ENCODE measurements at regions not wholly inside any gene's neighbourhood (a gene's known extent, or its start where the extent isn't known, plus 50 kb on each side); places are given as distances from the start of the nearest gene placed in this dataset.
A peak's percentile ranks its signal among the peaks of the same experiment; 100 is the strongest.
"Not testable (repeated sequence)": the region's sequence is repeated elsewhere in the genome, so short reads cannot be mapped to it uniquely, and the experiment has no call there.

- H3K14ac ChIP-seq (ENCODE audit: insufficient read length); H3K79me1 ChIP-seq (ENCODE audit: low read depth, low read length); H3K27me3 ChIP-seq (replicated peaks in 1 of 4; ENCODE audit: control insufficient read depth in 3 of 4, extremely low read depth in 1 of 4, insufficient read depth in 3 of 4, low read length in 3 of 4); H3K79me2 ChIP-seq (ENCODE audit: control insufficient read depth in 1 of 2, insufficient read depth in 2 of 2, low read length in 2 of 2); H2BK120ac ChIP-seq (replicated peaks; ENCODE audit: low read depth, low read length); H3K9ac ChIP-seq (replicated peaks in 1 of 4; ENCODE audit: extremely low read depth in 1 of 4, low read depth in 3 of 4, low read length in 3 of 4); H3K4me1 ChIP-seq (replicated peaks in 1 of 4; ENCODE audit: control insufficient read depth in 3 of 4, insufficient read depth in 4 of 4, low read length in 3 of 4); POLR2A ChIA-PET (ENCODE audit: partially characterized antibody); H3K9me3 ChIP-seq (ENCODE audit: insufficient read depth in 2 of 2, low read depth in 1 of 2, low read length in 1 of 2); H3K23ac ChIP-seq (ENCODE audit: insufficient read length); H2BK15ac ChIP-seq (ENCODE audit: low read length); H3K4me3 ChIP-seq (ENCODE audit: extremely low read depth in 1 of 4, insufficient read depth in 2 of 4, low read depth in 3 of 4, low read length in 4 of 4); H4K5ac ChIP-seq (ENCODE audit: insufficient read length, low read depth, low read length); H2AK5ac ChIP-seq (ENCODE audit: low read depth, low read length); H4K91ac ChIP-seq (replicated peaks; ENCODE audit: insufficient read length, low read length); H2BK12ac ChIP-seq (ENCODE audit: low read depth, low read length); H3K18ac ChIP-seq (ENCODE audit: extremely low read depth, low read length); FAIRE-seq; H3K27ac ChIP-seq (ENCODE audit: low read depth, low read length); H3K4me2 ChIP-seq (ENCODE audit: insufficient read depth in 1 of 2, low read depth in 2 of 2, low read length in 2 of 2); H3K23me2 ChIP-seq (ENCODE audit: low read depth, low read length); H4K20me1 ChIP-seq (replicated peaks in 1 of 2; ENCODE audit: control insufficient read depth in 1 of 2, insufficient read depth in 2 of 2, low read length in 2 of 2); H3K56ac ChIP-seq (replicated peaks; ENCODE audit: insufficient read length, low read depth, low read length); H3K36me3 ChIP-seq (ENCODE audit: control insufficient read depth in 2 of 4, insufficient read depth in 4 of 4, low read length in 3 of 4); H2BK20ac ChIP-seq (ENCODE audit: low read length); DNase-seq (ENCODE audit: low read depth in 1 of 2, low spot score in 2 of 2); H3K4ac ChIP-seq (replicated peaks; ENCODE audit: insufficient read length, low read depth, low read length); H2BK5ac ChIP-seq (ENCODE audit: low read depth, low read length): not testable (repeated sequence)
- CTCF ChIA-PET (ENCODE audit: partially characterized antibody), result interaction anchor here (0.6 to 0.9 kb wide), 2 partner anchors 22 to 117 kb away, joined by 3 read pairs; no protein-coding TSS in a partner anchor
- 67% methylated on average over 5 of the region's 5 CpGs; no CpG with 5 or more reads in 1 of the 2 experiments for WGBS, 2 experiments (ENCODE audit: extremely low coverage in 1 of 2, insufficient coverage in 1 of 2, insufficient read length in 1 of 2, insufficient replicate concordance in 2 of 2, low coverage in 1 of 2, low lambda C conversion rate in 2 of 2, missing lambda C conversion rate in 1 of 2)
- H2AFZ ChIP-seq (ENCODE audit: low read length), result peak overlapping the region; percentile 94
- 0 out of 2 replicates have a peak, but pooled peaks have one; percentile 11 for TF ChIP-seq YY1 (IDR thresholded peaks at IDR 0.05; ENCODE audit: low read depth, low read length)
- H4K8ac ChIP-seq (ENCODE audit: extremely low read depth, insufficient read depth, low read length), result peak overlapping the region; percentile 79; the same call in 1 of the 2 replicates
These were observed 258.7 kb downstream of the ABCC12 start for GRCh38 chr16:47897105-47897504.
